ENCODE measurements at regions not wholly inside any gene's neighbourhood (a gene's known extent, or its start where the extent isn't known, plus 50 kb on each side); places are given as distances from the start of the nearest gene placed in this dataset.

- TF ChIP-seq CTCF (conservative IDR thresholded peaks at IDR 0.05) = no peak
- 73 to 90% methylated on average over 3 of the region's 3 CpGs for WGBS, 2 experiments (ENCODE audit: insufficient coverage in 1 of 2, insufficient read length in 1 of 2)
Observed at GRCh38 chr12:68497702-68498101, 113.0 kb upstream of the RAP1B start.

GRCh38 chr12:68498736-68499135, 112.0 kb upstream of the RAP1B start:
- H3K9ac ChIP-seq (ENCODE audit: extremely low read depth, low read length, poor library complexity, severe bottlenecking) = no peak overlapping the region
- Mint-ChIP-seq H3K9me3 (no peaks in the 10 kb centered on the region), H3K36me3 (ENCODE audit: low read depth) (no peaks in the 10 kb centered on the region), H3K27me3 (ENCODE audit: insufficient read depth) (peaks cover 3% of the 10 kb centered on the region), H3K4me1 (peaks cover 2% of the 10 kb centered on the region), H3K4me3 (no peak overlapping the region), H3K27ac (no peak overlapping the region)
- H3K4me1 ChIP-seq (ENCODE audit: control insufficient read depth, insufficient read depth, low read length) = no peaks in the 10 kb centered on the region
- no peak overlapping the region for H3K4me3 ChIP-seq (ENCODE audit: low read length)
- H3K36me3 ChIP-seq (ENCODE audit: control insufficient read depth, insufficient read depth, low read length) = no peaks in the 10 kb centered on the region
- H3K27ac ChIP-seq (ENCODE audit: low read depth, low read length) = no peak overlapping the region
- peak; percentile 63 for DNase-seq
- peak; percentile 65 for TF ChIP-seq CTCF (conservative IDR thresholded peaks at IDR 0.05)
- H3K9me3 ChIP-seq (ENCODE audit: control insufficient read depth, low read length) = no peaks in the 10 kb centered on the region
- WGBS, 2 experiments (ENCODE audit: insufficient coverage in 1 of 2, insufficient read length in 1 of 2) = 93 to 95% methylated on average over 2 to 4 of the region's 4 CpGs
- no peaks in the 10 kb centered on the region for H3K27me3 ChIP-seq (ENCODE audit: control insufficient read depth, insufficient read depth, low read length, poor library complexity, severe bottlenecking)

More at GRCh38 chr12:68497702-68498101, 113.0 kb upstream of the RAP1B start:
- H3K4me3 ChIP-seq (ENCODE audit: low read length) = no peak overlapping the region
- H3K36me3 ChIP-seq (ENCODE audit: control insufficient read depth, insufficient read depth, low read length) = no peaks in the 10 kb centered on the region
- no peak overlapping the region for H3K4me3 Mint-ChIP-seq
- H3K27me3 Mint-ChIP-seq (ENCODE audit: insufficient read depth) = peaks cover 4% of the 10 kb centered on the region
- peaks cover 2% of the 10 kb centered on the region for H3K4me1 Mint-ChIP-seq
- H3K36me3 Mint-ChIP-seq (ENCODE audit: low read depth) = no peaks in the 10 kb centered on the region
- H3K27me3 ChIP-seq (ENCODE audit: control insufficient read depth, insufficient read depth, low read length, poor library complexity, severe bottlenecking) = no peaks in the 10 kb centered on the region
- no peak for DNase-seq
- no peak overlapping the region for H3K27ac ChIP-seq (ENCODE audit: low read depth, low read length)
- no peak overlapping the region for H3K9ac ChIP-seq (ENCODE audit: extremely low read depth, low read length, poor library complexity, severe bottlenecking)
- no peaks in the 10 kb centered on the region for H3K9me3 Mint-ChIP-seq
- no peaks in the 10 kb centered on the region for H3K4me1 ChIP-seq (ENCODE audit: control insufficient read depth, insufficient read depth, low read length)
- no peaks in the 10 kb centered on the region for H3K9me3 ChIP-seq (ENCODE audit: control insufficient read depth, low read length)
- no peak overlapping the region for H3K27ac Mint-ChIP-seq

GRCh38 chr12:68499616-68500015, 111.1 kb upstream of the RAP1B start:
- H3K27ac ChIP-seq (ENCODE audit: low read depth, low read length) = no peak overlapping the region
- no peak overlapping the region for H3K9ac ChIP-seq (ENCODE audit: extremely low read depth, low read length, poor library complexity, severe bottlenecking)
- Mint-ChIP-seq H3K27me3 (ENCODE audit: insufficient read depth) (peaks cover 3% of the 10 kb centered on the region), H3K4me3 (no peak overlapping the region), H3K27ac (no peak overlapping the region), H3K36me3 (ENCODE audit: low read depth) (no peaks in the 10 kb centered on the region), H3K9me3 (no peaks in the 10 kb centered on the region), H3K4me1 (peaks cover 2% of the 10 kb centered on the region)
- no peaks in the 10 kb centered on the region for H3K36me3 ChIP-seq (ENCODE audit: control insufficient read depth, insufficient read depth, low read length)
- no peak overlapping the region for H3K4me3 ChIP-seq (ENCODE audit: low read length)
- 94 to 100% methylated on average over 1 of the region's 1 CpG for WGBS, 2 experiments (ENCODE audit: insufficient coverage in 1 of 2, insufficient read length in 1 of 2)
- H3K27me3 ChIP-seq (ENCODE audit: control insufficient read depth, insufficient read depth, low read length, poor library complexity, severe bottlenecking) = no peaks in the 10 kb centered on the region
- no peaks in the 10 kb centered on the region for H3K9me3 ChIP-seq (ENCODE audit: control insufficient read depth, low read length)
- no peak for TF ChIP-seq CTCF (conservative IDR thresholded peaks at IDR 0.05)
- no peaks in the 10 kb centered on the region for H3K4me1 ChIP-seq (ENCODE audit: control insufficient read depth, insufficient read depth, low read length)
- no peak for DNase-seq
